ENCODE measurements at regions not wholly inside any gene's neighbourhood (a gene's known extent, or its start where the extent isn't known, plus 50 kb on each side); places are given as distances from the start of the nearest gene placed in this dataset.
"Not testable (repeated sequence)": the region's sequence is repeated elsewhere in the genome, so short reads cannot be mapped to it uniquely, and the experiment has no call there.

DNA sequence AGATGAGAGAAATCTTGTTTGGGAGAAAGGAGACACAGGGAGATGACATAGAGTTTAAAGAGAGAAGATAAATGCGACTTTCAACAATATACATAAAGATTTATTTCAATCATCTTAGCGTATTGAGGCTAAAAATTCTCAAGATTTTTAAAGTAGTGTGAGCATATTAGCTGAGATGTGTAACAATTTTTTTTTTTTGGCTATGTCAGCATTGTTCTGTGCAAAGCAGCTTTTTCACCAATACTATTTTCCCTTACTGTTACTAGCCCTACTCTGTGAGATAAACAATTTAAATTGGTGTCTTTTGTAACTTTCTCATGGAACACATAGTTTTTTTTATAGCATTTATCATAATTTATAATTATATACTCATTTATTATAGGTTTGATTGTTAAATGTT is 185.2 kb upstream of the ZNF385D start:
- DNase-seq: no peak
- Histone ChIP-seq H3K36me3 (no peaks in the 10 kb centered on the region), H3K9me3 (no peaks in the 10 kb centered on the region), H3K4me3 (no peak overlapping the region), H3K27me3 (no peaks in the 10 kb centered on the region)

DNA sequence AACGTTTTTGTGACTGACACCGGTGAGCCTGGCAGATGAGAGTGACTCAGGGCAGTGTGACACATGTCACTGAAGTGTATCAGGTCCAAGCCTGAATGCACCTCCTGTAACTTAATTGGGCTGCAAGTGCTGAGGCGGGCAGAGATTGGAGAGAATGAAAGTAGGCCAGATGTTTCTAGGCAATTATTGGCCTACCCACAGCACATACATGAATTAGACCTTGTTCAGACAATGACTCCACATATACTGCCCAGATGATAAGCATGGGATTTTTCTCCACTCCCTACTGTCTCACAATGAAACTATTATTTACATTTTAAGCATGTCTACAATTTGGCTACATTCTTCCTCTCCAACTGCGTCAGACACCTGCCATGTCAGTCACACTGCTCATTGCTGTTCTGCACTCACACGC is 187.3 kb upstream of the ZNF385D start:
- Histone ChIP-seq H3K36me3 (no peaks in the 10 kb centered on the region), H3K27me3 (no peaks in the 10 kb centered on the region), H3K4me3 (no peak overlapping the region), H3K9me3 (no peaks in the 10 kb centered on the region)
- DNase-seq: no peak

DNA sequence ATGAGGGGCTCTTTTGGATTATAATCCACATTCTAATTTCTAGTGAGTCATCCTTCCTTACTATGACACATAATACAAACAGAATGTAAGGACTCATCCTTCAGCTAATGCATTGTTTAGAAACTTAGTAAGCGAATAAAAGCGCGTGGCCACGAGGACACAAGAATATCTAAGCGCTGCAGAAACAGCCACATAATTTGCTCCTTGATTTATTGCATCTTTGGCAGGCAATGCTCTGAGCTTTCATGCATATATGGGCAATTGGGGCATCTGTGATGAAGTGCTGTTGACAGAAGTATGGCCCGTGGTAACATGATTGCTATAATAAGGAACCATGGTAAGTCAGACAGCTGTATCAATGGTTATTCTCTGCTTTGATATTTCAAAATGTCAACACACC is 191.3 kb upstream of the ZNF385D start:
- peak; percentile 58 for DNase-seq
- Histone ChIP-seq H3K36me3 (no peaks in the 10 kb centered on the region), H3K27me3 (no peaks in the 10 kb centered on the region), H3K4me3 (no peak overlapping the region), H3K9me3 (no peaks in the 10 kb centered on the region)

DNA sequence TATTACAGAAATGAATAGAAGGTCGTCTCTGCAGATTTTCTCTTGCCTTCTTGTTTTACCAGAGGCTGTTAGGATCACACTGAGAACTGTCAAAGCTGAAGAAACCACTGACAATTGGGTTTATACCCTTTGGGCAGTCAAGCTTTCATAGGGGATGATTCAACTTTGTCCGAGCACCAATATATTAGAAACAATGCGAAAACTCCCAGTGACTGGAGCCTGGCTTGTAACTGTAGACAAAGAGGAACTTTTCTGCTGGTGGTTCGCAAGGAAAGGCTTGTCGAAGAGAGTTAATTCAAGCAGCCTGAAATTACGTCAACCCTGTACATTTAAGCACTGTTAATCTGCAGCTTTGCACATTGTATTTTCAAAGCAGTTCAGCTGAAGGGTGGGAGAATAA is 193.2 kb upstream of the ZNF385D start:
- Histone ChIP-seq H3K36me3 (no peaks in the 10 kb centered on the region), H3K4me3 (no peak overlapping the region), H3K27me3 (no peaks in the 10 kb centered on the region), H3K9me3 (no peaks in the 10 kb centered on the region)
- no peak for DNase-seq

DNA sequence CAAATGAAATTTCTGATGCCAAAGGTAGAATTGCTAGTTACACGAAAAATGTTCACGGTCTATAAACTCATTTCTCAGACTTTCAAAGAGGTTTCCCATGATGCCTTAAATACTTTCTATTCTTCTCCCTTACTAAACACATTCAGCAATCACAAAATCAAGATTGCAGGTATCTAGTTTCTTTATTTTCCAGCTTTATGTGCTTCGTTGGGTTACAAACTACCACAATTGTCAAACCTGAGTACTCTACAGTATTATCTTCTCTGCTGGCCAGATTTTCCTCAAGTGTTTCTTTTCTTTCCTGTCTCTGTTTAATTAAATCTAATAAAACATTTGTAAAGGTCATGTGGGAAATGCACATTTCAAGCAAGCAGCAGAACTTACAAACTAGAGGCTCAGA is 201.8 kb upstream of the ZNF385D start:
- DNase-seq: no peak
- Histone ChIP-seq H3K36me3 (no peaks in the 10 kb centered on the region), H3K27me3 (no peaks in the 10 kb centered on the region), H3K4me3 (no peak overlapping the region), H3K9me3 (no peaks in the 10 kb centered on the region)

DNA sequence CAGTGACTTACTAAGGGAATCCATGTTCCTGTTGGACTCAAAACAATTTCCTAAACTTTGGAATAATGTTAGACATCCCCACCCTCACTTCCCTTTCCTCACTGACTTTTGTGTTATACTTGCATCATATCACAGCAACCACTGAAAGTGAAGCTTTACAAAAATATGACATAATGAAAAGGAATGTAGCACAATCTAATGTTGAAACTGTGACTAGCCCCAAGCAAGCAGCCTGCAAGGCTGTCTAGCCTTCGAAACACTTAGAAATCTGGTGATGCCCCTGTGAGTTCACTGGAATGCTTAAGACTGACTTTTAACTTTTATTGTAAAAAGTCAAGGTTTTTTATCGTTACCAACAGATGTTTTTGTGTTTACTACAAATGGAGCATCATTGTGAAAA is 203.7 kb upstream of the ZNF385D start:
- no peaks in the 10 kb centered on the region for H3K36me3 ChIP-seq
- no peaks in the 10 kb centered on the region for H3K27me3 ChIP-seq
- H3K4me3 ChIP-seq: no peak overlapping the region
- no peak for DNase-seq
- no peaks in the 10 kb centered on the region for H3K9me3 ChIP-seq

DNA sequence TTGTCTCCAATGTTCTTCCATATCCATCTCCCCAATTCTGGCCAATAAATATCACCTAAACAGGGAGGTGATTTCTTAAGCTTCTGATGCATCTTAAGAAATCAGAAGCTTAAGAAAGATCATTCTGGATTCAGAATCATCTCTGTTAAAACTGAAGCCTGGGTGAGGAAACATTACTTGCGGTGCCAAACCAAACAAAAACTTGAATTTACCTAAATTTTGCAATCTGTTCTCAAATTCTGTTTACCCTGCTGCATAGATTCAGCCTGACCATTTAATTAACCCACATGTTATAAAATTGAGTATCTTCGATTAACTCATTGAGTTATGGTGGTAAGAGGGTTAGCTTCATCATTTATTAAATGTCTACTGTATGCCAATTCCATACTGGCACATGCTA is 204.4 kb upstream of the ZNF385D start:
- no peaks in the 10 kb centered on the region for H3K27me3 ChIP-seq
- no peak for DNase-seq
- H3K36me3 ChIP-seq: no peaks in the 10 kb centered on the region
- H3K4me3 ChIP-seq: no peak overlapping the region
- no peaks in the 10 kb centered on the region for H3K9me3 ChIP-seq

DNA sequence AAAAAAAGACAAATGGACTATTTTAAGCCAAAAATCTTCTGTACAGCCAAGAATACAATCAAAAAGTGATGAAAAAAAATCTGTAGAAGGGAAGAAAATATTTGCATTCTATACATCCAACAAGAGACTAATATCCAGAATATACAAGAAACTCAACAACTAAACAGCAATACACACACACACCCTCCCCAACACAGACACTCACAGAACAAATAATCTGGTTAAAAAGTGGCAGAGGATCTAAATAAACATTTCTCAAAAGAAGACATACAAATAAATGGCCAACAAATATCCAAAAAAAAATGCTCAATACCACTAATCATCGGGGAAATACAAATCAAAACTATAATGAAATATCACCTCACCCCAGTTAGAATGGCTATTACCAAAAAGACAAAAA is 209.0 kb upstream of the ZNF385D start:
- Histone ChIP-seq H3K36me3 (no peaks in the 10 kb centered on the region), H3K27me3 (no peaks in the 10 kb centered on the region), H3K4me3 (no peak overlapping the region), H3K9me3 (no peaks in the 10 kb centered on the region)
- DNase-seq: no peak

DNA sequence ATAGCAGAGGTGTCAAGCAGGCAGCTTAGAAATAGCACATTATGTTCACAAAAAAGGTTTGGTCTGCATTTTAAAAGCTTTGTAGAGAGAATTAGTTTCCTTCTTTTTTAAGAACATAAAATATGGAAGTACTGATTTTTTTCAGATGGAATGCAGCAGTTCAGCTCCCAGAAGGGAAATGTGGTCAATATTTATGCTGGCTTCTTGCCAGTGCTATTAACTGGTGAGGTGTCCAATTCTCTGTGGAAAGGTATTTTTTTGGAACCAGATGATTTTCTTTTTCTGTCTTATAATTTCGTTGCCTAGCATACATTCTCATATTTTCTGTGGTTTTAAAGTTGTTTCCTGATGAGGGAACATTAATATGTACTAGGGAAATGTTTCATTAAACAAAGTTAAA is 211.4 kb upstream of the ZNF385D start:
- H3K36me3 ChIP-seq: no peaks in the 10 kb centered on the region
- H3K4me3 ChIP-seq: no peak overlapping the region
- no peaks in the 10 kb centered on the region for H3K9me3 ChIP-seq
- no peaks in the 10 kb centered on the region for H3K27me3 ChIP-seq
- no peak for DNase-seq

DNA sequence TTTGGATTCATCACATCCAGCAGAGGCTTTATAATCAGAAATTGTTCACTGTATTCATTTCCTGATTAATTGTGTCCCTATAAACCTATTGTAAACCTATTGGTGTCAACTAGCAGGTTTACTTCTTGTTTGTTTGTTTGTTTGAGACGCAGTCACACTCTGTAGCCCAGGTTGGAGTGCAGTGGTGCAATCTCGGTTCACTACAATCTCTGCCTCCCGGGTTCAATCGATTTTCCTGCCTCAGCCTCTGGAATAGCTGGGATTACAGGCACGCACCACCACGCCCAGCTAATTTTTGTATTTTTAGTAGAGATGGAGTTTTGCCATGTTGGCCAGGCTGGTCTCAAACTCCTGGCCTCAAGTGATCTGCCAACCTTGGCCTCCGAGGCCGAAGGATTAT is 215.4 kb upstream of the ZNF385D start:
- not testable (repeated sequence) for H3K36me3 ChIP-seq, H3K9me3 ChIP-seq, DNase-seq, H3K4me3 ChIP-seq, H3K27me3 ChIP-seq

DNA sequence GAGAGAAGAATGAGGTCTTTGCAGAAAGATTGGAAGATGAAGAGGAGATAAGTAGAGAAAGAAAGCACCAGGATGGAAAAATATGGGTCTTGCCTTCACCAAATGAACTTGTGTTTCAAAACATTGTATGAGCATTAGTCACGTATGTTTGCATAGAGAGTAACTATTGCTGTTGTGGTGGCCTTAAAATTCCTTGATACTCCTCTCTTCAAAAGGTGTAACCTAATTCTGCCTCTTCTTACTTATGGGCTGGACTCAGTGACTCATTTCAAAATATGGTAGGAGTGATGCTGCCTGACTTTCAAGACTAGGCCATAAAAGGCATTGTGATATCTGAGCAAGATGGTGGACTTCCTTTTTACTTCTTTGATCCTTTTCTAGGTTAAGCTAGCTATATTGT is 228.7 kb upstream of the ZNF385D start:
- Histone ChIP-seq H3K27me3 (no peaks in the 10 kb centered on the region), H3K36me3 (no peaks in the 10 kb centered on the region), H3K4me3 (no peak overlapping the region), H3K9me3 (no peaks in the 10 kb centered on the region)
- DNase-seq: no peak

DNA sequence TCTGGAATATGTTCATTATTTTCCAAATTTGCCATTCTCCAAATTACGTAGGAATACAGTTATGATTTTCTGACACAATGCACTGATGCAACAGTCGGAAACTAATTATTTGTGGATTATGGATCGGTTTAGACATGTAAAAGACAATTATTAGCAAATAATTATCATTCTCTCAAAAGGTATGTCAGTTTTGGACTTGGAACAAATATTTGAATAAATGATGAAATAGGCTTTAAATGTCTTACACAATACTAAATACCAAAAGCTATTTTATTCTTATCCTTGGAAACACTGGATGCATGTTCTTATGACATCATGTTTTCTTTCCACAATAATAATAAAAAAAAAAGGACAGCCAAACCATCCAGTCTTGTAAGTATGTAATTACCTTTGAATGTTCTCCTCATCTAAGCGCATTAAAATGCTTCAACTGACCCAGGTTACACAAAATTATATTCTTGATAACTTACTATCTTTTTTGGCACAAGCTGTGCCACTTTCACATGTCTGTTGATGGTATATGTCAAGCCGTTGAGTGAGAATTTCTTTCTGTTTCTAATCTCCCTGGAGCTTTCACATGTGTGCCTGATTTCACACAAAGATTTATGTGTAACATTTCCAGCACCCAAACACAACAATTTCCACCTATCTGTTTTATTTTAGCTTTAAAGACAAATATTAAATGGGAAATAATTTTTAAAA is 238.5 kb upstream of the ZNF385D start:
- no peaks in the 10 kb centered on the region for H3K36me3 ChIP-seq
- no peak overlapping the region for H3K4me3 ChIP-seq
- H3K9me3 ChIP-seq: no peaks in the 10 kb centered on the region
- DNase-seq: no peak
- H3K27me3 ChIP-seq: no peaks in the 10 kb centered on the region

DNA sequence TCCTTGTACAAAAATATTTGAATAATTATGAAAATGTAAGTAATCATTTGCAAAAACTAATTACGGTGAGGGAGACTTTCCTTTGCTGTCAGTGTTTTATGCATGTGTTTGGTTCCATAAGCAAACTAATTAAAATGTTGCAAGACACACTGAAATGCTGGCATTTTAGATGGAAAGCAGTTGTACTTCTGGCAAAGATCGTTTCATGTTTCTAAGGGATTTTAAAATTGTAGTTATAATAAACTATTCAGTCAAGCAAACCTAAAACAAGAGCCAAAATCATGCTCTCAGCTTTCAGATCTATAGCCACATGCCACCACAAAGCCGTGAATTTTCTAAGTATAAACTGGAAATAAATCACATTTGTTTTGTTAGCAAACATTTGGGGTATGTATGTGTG is 240.1 kb upstream of the ZNF385D start:
- Histone ChIP-seq H3K27me3 (no peaks in the 10 kb centered on the region), H3K9me3 (no peaks in the 10 kb centered on the region), H3K4me3 (no peak overlapping the region), H3K36me3 (no peaks in the 10 kb centered on the region)
- DNase-seq: no peak

DNA sequence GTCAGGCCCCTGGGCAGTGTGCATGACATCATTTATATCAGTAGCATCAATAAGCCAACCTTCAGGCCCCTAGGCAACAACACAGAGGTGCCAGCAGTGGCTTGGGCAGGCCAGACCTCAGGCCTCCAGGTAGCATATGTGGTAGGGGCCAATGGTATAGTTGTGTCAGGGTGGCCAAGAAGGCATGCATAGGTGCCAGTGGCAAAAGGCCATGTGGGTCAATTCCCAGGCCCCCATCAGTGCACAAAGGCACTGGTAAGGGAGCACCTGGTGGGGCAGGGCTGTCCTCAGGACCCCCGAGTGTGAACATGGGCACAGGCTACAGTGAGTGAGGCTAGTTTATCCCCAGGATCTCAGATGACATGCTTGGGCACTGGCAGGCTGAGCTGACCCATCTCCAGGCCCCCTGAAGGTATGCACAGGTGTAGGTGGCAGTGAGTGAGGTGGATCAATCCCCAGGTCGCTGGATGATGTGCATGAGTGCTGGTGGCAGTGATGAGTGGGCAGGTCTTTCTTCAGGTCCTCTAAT is 244.1 kb upstream of the ZNF385D start:
- Histone ChIP-seq H3K9me3 (no peaks in the 10 kb centered on the region), H3K4me3 (no peak overlapping the region)

DNA sequence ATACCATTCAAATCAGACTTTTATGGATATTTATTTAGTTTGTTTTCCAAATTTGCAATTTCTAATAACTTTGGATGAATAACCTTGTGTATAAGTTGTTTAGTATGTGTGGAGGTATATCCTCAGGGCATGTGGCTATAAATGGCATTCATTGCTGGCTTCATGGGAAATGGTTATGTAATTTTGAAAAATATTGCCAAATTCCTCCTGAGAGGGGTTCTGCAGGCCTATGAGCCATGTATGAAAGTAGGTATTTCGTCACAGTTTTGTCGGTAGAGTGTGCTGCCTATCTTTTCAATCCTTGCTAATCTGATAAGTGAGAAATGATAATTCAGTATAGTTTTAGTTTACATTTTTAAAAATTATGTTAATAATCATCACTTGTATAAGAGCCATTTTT is 256.4 kb upstream of the ZNF385D start:
- Histone ChIP-seq H3K9me3 (no peaks in the 10 kb centered on the region), H3K4me3 (no peak overlapping the region), H3K36me3 (no peaks in the 10 kb centered on the region), H3K27me3 (no peaks in the 10 kb centered on the region)
- DNase-seq: no peak

More for the DNA sequence above, 244.1 kb upstream of the ZNF385D start:
- Histone ChIP-seq H3K36me3 (no peaks in the 10 kb centered on the region), H3K27me3 (no peaks in the 10 kb centered on the region)
- DNase-seq: no peak

DNA sequence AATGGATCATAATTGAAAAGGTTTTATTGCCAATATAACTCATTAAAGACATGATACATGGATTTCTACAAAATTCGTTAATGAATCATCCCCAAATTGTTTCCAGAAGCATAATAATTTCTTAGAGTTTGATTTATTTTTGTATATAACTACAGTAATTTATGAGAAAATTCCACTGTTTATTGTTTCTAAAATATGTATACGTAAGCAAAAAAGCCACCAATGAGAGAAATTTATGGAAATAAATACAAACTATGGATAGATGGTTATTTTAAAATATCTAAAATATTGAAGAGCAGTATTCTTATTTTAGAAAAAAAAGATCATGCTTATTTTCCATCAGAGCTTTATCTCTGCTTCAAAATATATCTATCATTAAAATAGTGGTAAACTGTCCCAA is 260.0 kb upstream of the ZNF385D start:
- H3K27me3 ChIP-seq: no peaks in the 10 kb centered on the region
- DNase-seq: no peak
- no peaks in the 10 kb centered on the region for H3K36me3 ChIP-seq
- H3K9me3 ChIP-seq: no peaks in the 10 kb centered on the region
- no peak overlapping the region for H3K4me3 ChIP-seq

DNA sequence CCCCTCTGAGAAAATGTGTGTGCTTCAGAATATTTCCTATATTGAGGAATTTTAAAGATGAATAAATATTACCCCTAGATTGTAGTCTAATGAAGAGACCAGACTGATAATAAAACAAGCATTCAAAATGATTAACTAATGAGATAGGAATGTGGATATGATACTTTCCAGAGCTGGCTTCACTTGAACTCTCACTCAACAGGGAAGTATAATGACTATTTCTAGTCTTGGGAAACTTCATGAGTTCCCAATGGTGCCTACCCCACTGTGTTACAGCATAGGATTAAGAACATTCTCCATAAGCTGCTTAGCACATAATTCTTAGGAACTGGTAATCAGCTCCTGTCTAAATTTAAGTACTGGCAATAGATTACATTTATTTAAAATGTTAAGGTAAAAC is 261.5 kb upstream of the ZNF385D start:
- Histone ChIP-seq H3K36me3 (no peaks in the 10 kb centered on the region), H3K9me3 (no peaks in the 10 kb centered on the region), H3K4me3 (no peak overlapping the region), H3K27me3 (no peaks in the 10 kb centered on the region)
- no peak for DNase-seq

DNA sequence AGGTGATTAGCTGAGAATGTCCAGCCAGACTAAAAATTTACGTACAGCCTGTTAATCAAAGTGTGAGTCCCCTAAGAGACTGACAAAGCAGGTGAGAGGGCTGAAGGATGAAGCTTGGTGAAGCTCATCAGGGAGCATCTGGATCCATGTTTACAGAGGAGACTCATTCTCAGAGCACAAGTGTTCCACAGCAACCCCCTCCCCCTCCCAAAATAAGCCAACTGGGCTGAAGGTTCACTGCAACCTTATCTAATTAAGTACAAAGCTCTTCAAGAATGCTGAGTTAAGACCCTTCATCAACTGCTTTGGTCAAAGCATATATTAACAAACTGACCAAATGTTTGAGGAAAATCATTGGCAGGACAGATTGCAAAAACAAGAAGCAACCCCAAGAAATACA is 262.6 kb upstream of the ZNF385D start:
- H3K4me3 ChIP-seq: no peak overlapping the region
- H3K9me3 ChIP-seq: no peaks in the 10 kb centered on the region
- no peaks in the 10 kb centered on the region for H3K36me3 ChIP-seq
- no peaks in the 10 kb centered on the region for H3K27me3 ChIP-seq
- DNase-seq: no peak

DNA sequence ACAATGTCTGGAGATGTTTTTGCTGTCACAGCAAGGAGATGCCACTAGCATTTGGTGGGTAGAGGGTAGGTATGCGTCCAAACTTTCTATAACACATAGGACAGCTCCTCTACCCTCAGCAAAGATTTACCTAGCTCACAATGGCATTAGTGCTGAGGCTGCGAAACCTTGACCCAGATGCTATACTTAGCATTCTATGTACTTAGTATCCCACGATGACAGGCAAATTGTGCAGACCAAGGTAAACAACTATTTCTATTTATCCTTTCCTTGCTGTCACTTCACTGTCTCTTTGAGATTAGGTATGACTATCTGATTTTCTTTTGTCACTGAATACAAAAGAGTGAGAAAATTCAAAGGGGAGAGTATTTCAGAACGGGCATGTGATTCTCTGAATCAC is 265.2 kb upstream of the ZNF385D start:
- H3K27me3 ChIP-seq: no peaks in the 10 kb centered on the region

More for the DNA sequence above, 265.2 kb upstream of the ZNF385D start:
- DNase-seq: no peak
- no peak overlapping the region for H3K4me3 ChIP-seq
- no peaks in the 10 kb centered on the region for H3K9me3 ChIP-seq
- H3K36me3 ChIP-seq: no peaks in the 10 kb centered on the region

Data from MG63 (cell line).